HG03097 (cell line): ENCODE measurements at regions not wholly inside any gene's neighbourhood (a gene's known extent, or its start where the extent isn't known, plus 50 kb on each side); places are given as distances from the start of the nearest gene placed in this dataset.
A peak's percentile ranks its signal among the peaks of the same experiment; 100 is the strongest.

ENCODE experiments used
- ATAC-seq: cut with Tn5 transposase; IDR thresholded peaks from one replicate; pipeline ENCODE4 v1.9.1; 2021; ENCODE audit not compliant: unreplicated experiment, low FRiP score

- no peak for ATAC-seq
Measured at GRCh38 chr5:97538912-97539311, 355.9 kb upstream of the RIOK2 start.

- ATAC-seq, result no peak
Measured at GRCh38 chr5:97541864-97542263, 358.8 kb upstream of the RIOK2 start.

GRCh38 chr5:97542469-97542868, 359.4 kb upstream of the RIOK2 start:
- no peak for ATAC-seq

- ATAC-seq, result no peak
Measured at GRCh38 chr5:97543166-97543565, 360.1 kb upstream of the RIOK2 start.

- no peak for ATAC-seq
Measured at GRCh38 chr5:97544240-97544639, 361.2 kb upstream of the RIOK2 start.

- no peak for ATAC-seq
Measured at GRCh38 chr5:97544678-97545077, 361.6 kb upstream of the RIOK2 start.

- ATAC-seq, result no peak
Measured at GRCh38 chr5:97545446-97545845, 362.4 kb upstream of the RIOK2 start.

GRCh38 chr5:97545886-97546535, 363.0 kb upstream of the RIOK2 start:
- ATAC-seq, result no peak

- no peak for ATAC-seq
Measured at GRCh38 chr5:97547430-97547829, 364.4 kb upstream of the RIOK2 start.

GRCh38 chr5:97547999-97548738, 365.1 kb upstream of the RIOK2 start:
- ATAC-seq, result peak; percentile 87

- ATAC-seq, result no peak
Measured at GRCh38 chr5:97548739-97549080, 365.7 kb upstream of the RIOK2 start.

GRCh38 chr5:97549496-97549895, 366.4 kb upstream of the RIOK2 start:
- no peak for ATAC-seq

GRCh38 chr5:97550164-97550563, 367.1 kb upstream of the RIOK2 start:
- ATAC-seq, result no peak

- ATAC-seq, result no peak
Measured at GRCh38 chr5:97550818-97551217, 367.8 kb upstream of the RIOK2 start.

GRCh38 chr5:97553604-97554452, 370.8 kb upstream of the RIOK2 start:
- ATAC-seq, result no peak

- ATAC-seq, result no peak
Measured at GRCh38 chr5:97554977-97555643, 372.1 kb upstream of the RIOK2 start.

GRCh38 chr5:97555644-97555981, 372.6 kb upstream of the RIOK2 start:
- no peak for ATAC-seq

GRCh38 chr5:97559827-97560598, 377.0 kb upstream of the RIOK2 start:
- ATAC-seq, result no peak

- ATAC-seq, result no peak
Measured at GRCh38 chr5:97560599-97560993, 377.5 kb upstream of the RIOK2 start.

- ATAC-seq, result no peak
Measured at GRCh38 chr5:97563050-97563657, 380.1 kb upstream of the RIOK2 start.
